PC-9 (cell line): ENCODE measurements at regions not wholly inside any gene's neighbourhood (a gene's known extent, or its start where the extent isn't known, plus 50 kb on each side); places are given as distances from the start of the nearest gene placed in this dataset.

Source experiments
- BruUV-seq: library from RNA; stranded (reverse); fragments of 400-500 nt; replicated peaks from 2 replicates; lab custom pipeline; 2021; lab: Mats Ljungman, UMichigan
- CTCF ChIA-PET: fragments of 300-600 bp; sonication (Branson Sonifier 250); formaldehyde crosslinking; loops from one replicate; lab custom pipeline; 2022; ENCODE audit warnings: antibody characterized with exemption; lab: Charles Lee
- POLR2A ChIA-PET: fragments of 300-600 bp; sonication (Branson Sonifier 250); formaldehyde crosslinking; loops from one replicate; lab custom pipeline; 2022; ENCODE audit warnings: antibody characterized with exemption; ENCODE audit not compliant: unreplicated experiment; lab: Charles Lee
- DNase-seq, 2 experiments: peaks; one replicate each; pipeline versions ENCODE4 v3.0.0 to v3.0.0-alpha.2; 2015 to 2022; ENCODE audit warnings: mixed read lengths in 1 of 2
- H2AFZ ChIP-seq: fragments of 200-600 bp; sonication (generic); 2 replicates; pipeline ENCODE4 v1.8.1; 2017; ENCODE audit warnings: antibody characterized with exemption
- H3F3A ChIP-seq: fragments of 200-600 bp; sonication (generic); 2 replicates; pipeline ENCODE4 v1.8.1; 2017; ENCODE audit warnings: antibody characterized with exemption, mild to moderate bottlenecking, low read depth; ENCODE audit not compliant: insufficient read depth
- H3K27ac ChIP-seq: fragments of 200-600 bp; sonication (generic); 2 replicates; pipeline ENCODE4 v1.6.1; 2016; ENCODE audit warnings: mixed run types
- H3K27me3 ChIP-seq: fragments of 200-600 bp; sonication (generic); 2 replicates; pipeline ENCODE4 v1.6.1; 2016; ENCODE audit warnings: low read depth, mixed run types; ENCODE audit not compliant: insufficient read depth
- H3K36me3 ChIP-seq: fragments of 200-600 bp; sonication (generic); 2 replicates; pipeline ENCODE4 v1.6.1; 2016; ENCODE audit warnings: low read depth, mixed run types
- H3K4me1 ChIP-seq: fragments of 200-600 bp; sonication (generic); replicated peaks from 2 replicates; pipeline ENCODE4 v1.6.1; 2016; ENCODE audit warnings: mixed run types; ENCODE audit not compliant: insufficient read depth
- H3K4me2 ChIP-seq: fragments of 200-600 bp; sonication (generic); 2 replicates; pipeline ENCODE4 v1.6.1; 2017; ENCODE audit warnings: mixed run types
- H3K4me3 ChIP-seq: fragments of 200-600 bp; sonication (generic); 2 replicates; pipeline ENCODE4 v1.6.1; 2016; ENCODE audit warnings: mixed run types
- H3K79me2 ChIP-seq: fragments of 200-600 bp; sonication (generic); 2 replicates; pipeline ENCODE4 v1.6.1; 2017; ENCODE audit warnings: low read depth, mixed run types
- H3K9me2 ChIP-seq: fragments of 200-600 bp; sonication (generic); 2 replicates; pipeline ENCODE4 v1.8.1; 2017; ENCODE audit warnings: mild to moderate bottlenecking; ENCODE audit not compliant: insufficient read depth
- H3K9me3 ChIP-seq: fragments of 200-600 bp; sonication (generic); 2 replicates; pipeline ENCODE4 v1.8.1; 2016; ENCODE audit warnings: low read depth; ENCODE audit not compliant: insufficient read depth
- H4K20me1 ChIP-seq: fragments of 200-600 bp; sonication (generic); 2 replicates; pipeline ENCODE4 v1.8.1; 2017; ENCODE audit not compliant: insufficient read depth
- CTCF ChIP-seq: fragments of 200-600 bp; sonication (generic); conservative IDR thresholded peaks from 2 replicates; pipeline ENCODE4 v1.6.1; 2017; ENCODE audit warnings: mixed run types, antibody characterized with exemption, mild to moderate bottlenecking, moderate library complexity
- EZH2 ChIP-seq: fragments of 200-600 bp; sonication (generic); IDR thresholded peaks from 2 replicates; pipeline ENCODE4 v1.8.0; 2017; ENCODE audit warnings: antibody characterized with exemption, low read depth
- intact Hi-C: fragments of 100-400 bp; cut with micrococcal nuclease; formaldehyde crosslinking; loops from one replicate; pipeline ENCODE4 v1.10.0; 2022; ENCODE audit not compliant: unreplicated experiment

DNA sequence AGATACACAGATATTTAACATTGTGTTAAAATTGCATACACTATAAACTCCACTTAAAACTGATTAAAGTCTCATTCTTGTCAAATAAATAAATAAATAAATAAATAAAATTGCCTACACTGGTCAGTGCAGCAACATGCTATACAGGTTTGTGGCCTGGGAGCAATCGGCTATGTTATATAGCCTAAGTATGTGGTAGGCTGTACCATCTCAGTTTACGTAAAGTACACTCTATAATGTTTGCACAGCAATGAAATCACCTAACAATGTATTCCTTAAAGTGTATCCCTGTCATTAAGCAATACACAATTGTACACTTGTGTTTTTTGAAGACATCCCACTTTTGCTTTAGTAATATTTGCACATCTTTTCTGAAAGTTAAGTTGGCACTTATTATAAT lies 337.7 kb upstream of the SETBP1 start:
- H3K27me3 ChIP-seq = no peaks in the 10 kb centered on the region
- H3K9me3 ChIP-seq = peaks cover 10% of the 10 kb centered on the region
- H3K4me2 ChIP-seq = peak overlapping the region; percentile 69; the same call in 1 of the 2 replicates
- no TSS peak for BruUV-seq
- H2AFZ ChIP-seq = no peak overlapping the region; the same call in 1 of the 2 replicates
- H3K4me3 ChIP-seq = no peak overlapping the region
- H3K79me2 ChIP-seq = no peaks in the 10 kb centered on the region
- TF ChIP-seq EZH2 (no peak), CTCF (no peak)
- H3K27ac ChIP-seq = peak overlapping the region; percentile 85
- no peaks in the 10 kb centered on the region for H4K20me1 ChIP-seq
- intact Hi-C loops = loop anchor here (2.0 to 5.0 kb wide), 4 partner anchors 246 to 554 kb away; no protein-coding TSS in a partner anchor
- peaks cover 40% of the 10 kb centered on the region for H3K4me1 ChIP-seq
- no peaks in the 10 kb centered on the region; the same call in 1 of the 2 replicates for H3K36me3 ChIP-seq
- ChIA-PET POLR2A (no interaction called here), CTCF (no interaction called here)
- DNase-seq = peak in 1 of 2 experiments; percentile 76
- H3F3A ChIP-seq = peaks cover 26% of the 10 kb centered on the region; the same call in 1 of the 2 replicates
- no peaks in the 10 kb centered on the region for H3K9me2 ChIP-seq

DNA sequence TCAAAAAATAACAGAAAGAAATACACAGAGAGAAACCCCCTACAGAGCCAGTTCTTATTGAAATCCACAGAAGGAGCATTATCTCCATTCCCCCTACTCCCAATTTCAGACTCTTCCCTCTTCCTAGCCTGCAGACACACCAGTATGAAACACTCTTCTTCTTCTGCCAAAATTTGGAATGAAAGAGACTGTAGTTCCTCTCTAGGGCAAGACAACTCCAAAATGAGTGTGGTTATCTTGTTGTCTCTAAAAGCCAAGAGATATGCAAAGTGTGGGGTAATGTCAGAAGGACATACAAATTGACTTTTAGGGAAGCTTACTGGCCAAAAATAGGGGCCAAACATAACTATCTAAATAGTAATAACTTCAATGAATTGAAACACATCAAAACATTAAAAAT lies 337.1 kb upstream of the SETBP1 start:
- no TSS peak for BruUV-seq

GRCh38 chr18:44356566-44357157 lies 324.0 kb upstream of the SETBP1 start:
- H4K20me1 ChIP-seq = no peaks in the 10 kb centered on the region
- DNase-seq = no peak
- intact Hi-C loops = no loop called here
- ChIA-PET POLR2A (interaction anchor here (0.6 kb wide), 1 partner anchor 759 kb away, joined by 4 read pairs; no protein-coding TSS in a partner anchor), CTCF (no interaction called here)
- H3K9me2 ChIP-seq = no peaks in the 10 kb centered on the region
- no peak overlapping the region for H2AFZ ChIP-seq
- H3K4me1 ChIP-seq = peaks cover 9% of the 10 kb centered on the region; the same call in 1 of the 2 replicates
- H3K4me2 ChIP-seq = no peak overlapping the region
- no peaks in the 10 kb centered on the region for H3K36me3 ChIP-seq
- no peak overlapping the region for H3K27ac ChIP-seq
- H3K79me2 ChIP-seq = no peaks in the 10 kb centered on the region
- TF ChIP-seq CTCF = no peak
- H3F3A ChIP-seq = no peaks in the 10 kb centered on the region
- H3K4me3 ChIP-seq = no peak overlapping the region
- no peaks in the 10 kb centered on the region for H3K27me3 ChIP-seq
- no peaks in the 10 kb centered on the region for H3K9me3 ChIP-seq
- no TSS peak for BruUV-seq

More for the DNA sequence above, 337.1 kb upstream of the SETBP1 start:
- 0 out of 2 replicates have a peak overlapping the region, but pooled peaks have one; percentile 69 for H3K4me2 ChIP-seq
- DNase-seq = no peak
- H3K27ac ChIP-seq = peak overlapping the region; percentile 85; the same call in 1 of the 2 replicates
- H3K27me3 ChIP-seq = no peaks in the 10 kb centered on the region
- H3K36me3 ChIP-seq = no peaks in the 10 kb centered on the region; the same call in 1 of the 2 replicates
- intact Hi-C loops = loop anchor here (2.0 to 5.0 kb wide), 4 partner anchors 245 to 554 kb away; no protein-coding TSS in a partner anchor
- no peaks in the 10 kb centered on the region for H3K79me2 ChIP-seq
- no peak overlapping the region for H3K4me3 ChIP-seq
- H4K20me1 ChIP-seq = no peaks in the 10 kb centered on the region
- peaks cover 26% of the 10 kb centered on the region; the same call in 1 of the 2 replicates for H3F3A ChIP-seq
- peaks cover 40% of the 10 kb centered on the region for H3K4me1 ChIP-seq
- ChIA-PET CTCF (no interaction called here), POLR2A (no interaction called here)
- peaks cover 8% of the 10 kb centered on the region for H3K9me3 ChIP-seq
- no peaks in the 10 kb centered on the region for H3K9me2 ChIP-seq
- TF ChIP-seq CTCF (no peak), EZH2 (no peak)
- peak overlapping the region; percentile 53; the same call in 1 of the 2 replicates for H2AFZ ChIP-seq
